Type B pancreatic cell (in vitro differentiated cells): ENCODE measurements at regions not wholly inside any gene's neighbourhood (a gene's known extent, or its start where the extent isn't known, plus 50 kb on each side); places are given as distances from the start of the nearest gene placed in this dataset.
A peak's percentile ranks its signal among the peaks of the same experiment; 100 is the strongest.

Experiments used
- DNase-seq: peaks from one replicate; pipeline ENCODE4 v3.0.0; 2021; ENCODE audit warnings: mixed read lengths; ENCODE audit not compliant: unreplicated experiment; ENCODE audit errors: extremely low spot score
- H3K27ac Mint-ChIP-seq: 2 replicates; pipeline ENCODE4 v1.8.0; 2021; ENCODE audit warnings: mild to moderate bottlenecking, mixed read lengths
- H3K27me3 Mint-ChIP-seq: 2 replicates; pipeline ENCODE4 v1.8.0; 2021; ENCODE audit warnings: mixed read lengths
- H3K36me3 Mint-ChIP-seq: 2 replicates; pipeline ENCODE4 v1.8.0; 2021; ENCODE audit warnings: mixed read lengths
- H3K4me1 Mint-ChIP-seq: one replicate; pipeline ENCODE4 v1.8.0; 2021; ENCODE audit warnings: mixed read lengths; ENCODE audit not compliant: unreplicated experiment
- H3K4me3 Mint-ChIP-seq: 2 replicates; pipeline ENCODE4 v1.8.0; 2021; ENCODE audit warnings: mild to moderate bottlenecking, mixed read lengths
- H3K9me3 Mint-ChIP-seq: 2 replicates; pipeline ENCODE4 v1.8.0; 2021; ENCODE audit warnings: mixed read lengths
- CTCF ChIP-seq: fragments of 200-600 bp; sonication (generic); conservative IDR thresholded peaks from 2 replicates; pipeline ENCODE4 v1.5.0; 2021; ENCODE audit warnings: antibody characterized with exemption, mild to moderate bottlenecking

GRCh38 chr1:94329986-94330385, 88.2 kb upstream of the ABCD3 start:
- H3K27me3 Mint-ChIP-seq: no peaks in the 10 kb centered on the region
- no peaks in the 10 kb centered on the region for H3K36me3 Mint-ChIP-seq
- peak; percentile 47 for TF ChIP-seq CTCF
- no peak overlapping the region for H3K4me3 Mint-ChIP-seq
- peak overlapping the region; percentile 7 for H3K27ac Mint-ChIP-seq
- DNase-seq: no peak
- H3K9me3 Mint-ChIP-seq: no peaks in the 10 kb centered on the region
- H3K4me1 Mint-ChIP-seq: peaks cover 51% of the 10 kb centered on the region

- DNase-seq: no peak
- Mint-ChIP-seq H3K27me3 (no peaks in the 10 kb centered on the region), H3K27ac (no peak overlapping the region), H3K4me3 (no peak overlapping the region), H3K36me3 (no peaks in the 10 kb centered on the region), H3K9me3 (no peaks in the 10 kb centered on the region), H3K4me1 (peaks cover 44% of the 10 kb centered on the region)
- no peak for TF ChIP-seq CTCF
Observed at GRCh38 chr1:94329276-94329675, 88.9 kb upstream of the ABCD3 start.

GRCh38 chr1:94327001-94327690, 89.8 kb upstream of the ARHGAP29 start:
- Mint-ChIP-seq H3K4me3 (peak overlapping the region; percentile 70), H3K36me3 (no peaks in the 10 kb centered on the region), H3K27me3 (no peaks in the 10 kb centered on the region), H3K9me3 (no peaks in the 10 kb centered on the region), H3K27ac (peak overlapping the region; percentile 58), H3K4me1 (peaks cover 55% of the 10 kb centered on the region)
- no peak for DNase-seq
- TF ChIP-seq CTCF: no peak

- TF ChIP-seq CTCF: no peak
- Mint-ChIP-seq H3K9me3 (no peaks in the 10 kb centered on the region), H3K27ac (peak overlapping the region; percentile 58), H3K27me3 (no peaks in the 10 kb centered on the region), H3K4me1 (peaks cover 63% of the 10 kb centered on the region), H3K4me3 (peak overlapping the region; percentile 24), H3K36me3 (no peaks in the 10 kb centered on the region)
- no peak for DNase-seq
Observed at GRCh38 chr1:94326329-94326728, 88.9 kb upstream of the ARHGAP29 start.

- H3K36me3 Mint-ChIP-seq: no peaks in the 10 kb centered on the region
- peak overlapping the region; percentile 58 for H3K27ac Mint-ChIP-seq
- H3K27me3 Mint-ChIP-seq: no peaks in the 10 kb centered on the region
- no peak for DNase-seq
- no peaks in the 10 kb centered on the region for H3K9me3 Mint-ChIP-seq
- no peak for TF ChIP-seq CTCF
- peak overlapping the region; percentile 45 for H3K4me3 Mint-ChIP-seq
- peaks cover 67% of the 10 kb centered on the region for H3K4me1 Mint-ChIP-seq
Observed at GRCh38 chr1:94325377-94326302, 88.3 kb upstream of the ARHGAP29 start.
